Amniotic epithelial cell (primary cell): ENCODE measurements at regions not wholly inside any gene's neighbourhood (a gene's known extent, or its start where the extent isn't known, plus 50 kb on each side); places are given as distances from the start of the nearest gene placed in this dataset.

Experiments used
- DNase-seq: peaks from one replicate; pipeline ENCODE4 v3.0.0-alpha.2; 2010; ENCODE audit warnings: low read depth

- DNase-seq, result no peak
Observed at GRCh38 chr22:47612311-47612910, 850.0 kb downstream of the TBC1D22A start.

DNA sequence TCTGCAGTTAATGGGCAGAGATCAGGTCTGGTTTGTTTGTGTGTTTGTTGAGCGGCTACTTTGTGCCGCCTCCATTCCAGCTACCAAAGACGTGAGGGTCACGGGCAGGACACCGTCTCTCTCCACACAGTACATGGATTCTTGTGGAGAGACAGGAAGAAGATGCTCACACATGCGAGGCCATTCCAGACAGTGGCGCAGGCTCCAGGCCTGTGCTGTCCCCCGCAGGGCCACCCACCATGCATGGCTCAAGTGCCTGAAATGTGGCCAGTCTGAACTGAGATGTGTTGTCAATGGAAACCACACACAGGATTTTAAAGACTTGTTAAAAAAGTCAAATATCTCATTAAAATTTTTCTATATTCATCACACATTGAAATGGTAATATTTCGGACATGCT, 848.3 kb downstream of the TBC1D22A start:
- DNase-seq, result no peak

DNA sequence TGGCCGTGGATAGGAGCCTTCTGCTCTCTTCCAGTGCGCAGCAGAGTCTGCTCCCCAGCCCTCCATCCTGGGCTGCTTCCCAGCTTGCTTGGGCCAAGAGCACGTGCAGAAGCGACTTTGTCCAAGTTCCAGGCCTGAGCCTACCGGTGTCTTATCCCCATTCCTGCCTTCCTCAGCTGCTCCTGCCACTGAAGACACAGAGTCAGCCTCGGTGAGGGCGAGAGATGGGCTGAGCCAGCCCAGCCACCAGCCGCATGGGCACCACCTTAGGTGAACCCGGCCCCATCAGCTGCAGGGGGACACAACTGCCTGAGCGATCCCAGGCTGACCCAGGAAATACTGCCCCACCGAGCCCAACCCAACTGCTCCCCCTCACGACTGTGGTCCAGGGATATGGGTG, 847.8 kb downstream of the TBC1D22A start:
- DNase-seq, result no peak

DNA sequence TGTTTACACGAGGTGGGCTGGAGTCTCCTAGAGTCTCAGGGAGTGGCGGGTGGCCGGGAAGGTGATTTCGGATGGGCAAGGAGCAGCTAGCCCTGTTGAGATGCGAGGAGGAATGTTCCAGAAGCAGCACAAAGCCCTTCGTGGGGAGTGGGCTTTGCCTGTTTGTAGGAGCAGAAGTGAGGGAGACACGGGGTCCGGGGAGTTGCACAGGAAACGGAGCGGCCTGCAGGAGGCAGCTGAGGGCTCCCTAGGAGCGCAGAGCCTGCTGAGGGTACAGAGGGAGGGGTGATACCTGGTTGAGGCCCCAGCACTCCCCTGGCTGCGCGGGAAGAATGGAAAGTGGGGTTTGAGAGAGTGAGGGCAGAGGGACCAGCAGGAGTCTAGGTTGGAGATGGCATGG, 847.2 kb downstream of the TBC1D22A start:
- no peak for DNase-seq

GRCh38 chr22:47608421-47608820, 846.0 kb downstream of the TBC1D22A start:
- no peak for DNase-seq

GRCh38 chr22:47607486-47607885, 845.0 kb downstream of the TBC1D22A start:
- no peak for DNase-seq

DNA sequence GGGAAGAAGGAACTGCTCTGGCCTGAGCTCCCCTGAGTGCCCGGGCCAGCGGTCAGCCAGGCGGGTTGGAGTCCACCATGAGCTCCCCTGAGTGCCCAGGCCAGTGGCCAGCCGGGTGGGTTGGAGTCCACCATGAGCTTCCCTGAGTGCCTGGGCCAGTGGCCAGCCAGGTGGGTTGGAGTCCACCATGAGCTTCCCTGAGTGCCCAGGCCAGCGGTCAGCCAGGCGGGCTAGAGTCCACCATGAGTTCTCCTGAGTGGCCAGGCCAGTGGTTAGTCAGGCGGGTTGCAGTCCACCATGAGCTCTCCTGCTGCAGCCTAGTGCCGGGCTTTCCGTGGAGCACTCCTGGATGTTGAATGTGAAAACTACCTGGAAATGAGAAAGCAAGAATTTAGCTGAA, 844.0 kb downstream of the TBC1D22A start:
- no peak for DNase-seq

GRCh38 chr22:47605886-47606285, 843.4 kb downstream of the TBC1D22A start:
- DNase-seq, result no peak

DNA sequence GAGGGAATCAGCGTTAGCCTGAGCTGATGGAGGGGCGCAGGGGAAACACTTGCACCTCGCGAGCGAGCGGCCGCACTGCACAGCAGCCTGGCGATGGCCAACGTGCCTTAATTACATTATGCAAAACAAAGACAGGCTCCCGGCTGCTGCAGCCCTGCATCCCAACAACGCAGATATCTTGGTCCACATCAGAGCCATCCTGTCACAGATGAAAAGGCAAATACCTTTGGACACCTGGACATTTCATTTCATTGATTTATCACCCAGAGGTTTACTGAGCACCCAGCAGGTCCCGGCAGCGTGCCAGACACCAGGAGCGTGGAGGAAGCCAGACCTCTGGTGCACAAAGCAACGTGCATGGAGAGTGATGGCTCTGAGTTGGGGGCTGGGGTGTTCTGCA, 843.0 kb downstream of the TBC1D22A start:
- DNase-seq, result no peak

DNA sequence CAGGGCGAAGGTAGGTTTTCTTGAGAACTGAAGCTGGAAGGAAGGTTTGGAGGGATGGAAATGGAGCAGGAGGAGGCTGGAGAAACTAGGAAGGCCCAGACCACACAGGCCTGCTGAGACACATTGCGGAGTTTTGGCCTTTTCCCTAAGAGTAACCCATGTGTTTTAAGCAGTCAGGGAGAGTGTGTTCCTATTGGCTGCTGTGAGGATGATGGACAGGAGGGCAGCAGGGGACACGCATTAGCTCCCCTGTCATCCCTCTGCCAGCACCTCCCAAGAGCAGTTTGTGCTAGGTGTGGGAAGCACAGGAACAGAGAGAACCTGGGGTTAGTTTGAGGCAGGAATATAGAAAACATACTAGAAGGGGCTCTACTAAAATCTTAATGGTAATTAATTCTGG, 842.1 kb downstream of the TBC1D22A start:
- no peak for DNase-seq

DNA sequence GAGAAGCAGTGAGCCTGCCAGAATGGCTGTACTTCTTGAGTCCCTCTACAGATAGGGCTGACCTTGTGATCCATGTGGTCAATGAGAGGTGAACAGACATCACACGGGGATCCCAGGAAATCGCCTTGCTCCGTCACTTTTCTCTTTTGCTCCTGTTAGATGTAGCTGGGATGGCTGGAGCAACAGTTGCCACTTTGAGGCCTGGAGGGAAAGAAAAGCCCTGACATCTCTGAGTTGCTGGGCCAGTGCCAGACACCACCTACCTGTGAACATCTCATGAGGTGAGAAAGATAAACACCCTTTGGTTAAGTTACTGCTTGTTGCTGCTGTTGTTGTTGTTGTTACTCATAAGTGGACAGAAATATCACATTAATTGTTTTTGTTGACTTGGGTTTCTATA, 840.3 kb downstream of the TBC1D22A start:
- no peak for DNase-seq

DNA sequence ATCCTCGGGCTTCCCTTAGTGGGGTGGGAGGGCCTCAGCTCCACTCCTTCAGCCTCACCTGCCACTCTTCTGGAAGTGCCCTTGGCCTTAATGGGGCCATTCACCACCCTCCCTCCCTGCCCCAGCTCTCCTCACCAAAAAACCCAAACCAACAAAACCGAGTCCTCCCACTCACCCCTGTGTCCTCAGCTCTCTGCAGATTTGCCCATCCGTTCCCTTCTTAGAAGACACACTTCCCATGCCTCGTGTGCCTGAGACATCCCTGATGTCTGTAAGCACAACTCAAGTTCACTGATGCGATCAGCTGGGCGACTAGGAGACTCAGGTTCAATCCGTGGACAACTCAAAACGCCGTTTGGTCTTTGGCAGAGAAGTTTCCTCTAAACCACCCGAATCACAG, 839.2 kb downstream of the TBC1D22A start:
- no peak for DNase-seq

GRCh38 chr22:47600791-47601625, 838.6 kb downstream of the TBC1D22A start:
- DNase-seq, result no peak

GRCh38 chr22:47600281-47600680, 837.8 kb downstream of the TBC1D22A start:
- no peak for DNase-seq

GRCh38 chr22:47599753-47600152, 837.3 kb downstream of the TBC1D22A start:
- DNase-seq, result no peak

DNA sequence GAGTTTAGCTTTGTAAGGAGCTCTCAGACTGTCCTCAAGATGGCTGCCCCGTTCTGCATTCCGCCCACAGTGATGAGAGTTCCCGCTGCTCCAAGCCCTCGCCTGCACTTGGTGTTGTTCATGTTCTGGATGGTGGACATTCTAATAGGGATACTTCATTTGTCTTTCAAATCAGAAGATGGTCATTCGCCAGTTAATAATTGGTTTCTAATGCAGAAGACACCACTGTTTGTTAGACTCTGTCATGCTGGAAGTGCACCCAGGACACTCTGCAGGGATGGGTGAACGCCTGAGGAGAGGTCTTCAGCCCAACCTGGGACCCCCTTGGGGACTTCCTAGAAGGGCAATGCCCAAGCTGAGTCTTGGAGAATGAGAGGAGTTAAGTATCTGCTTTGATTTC, 836.4 kb downstream of the TBC1D22A start:
- DNase-seq, result no peak

DNA sequence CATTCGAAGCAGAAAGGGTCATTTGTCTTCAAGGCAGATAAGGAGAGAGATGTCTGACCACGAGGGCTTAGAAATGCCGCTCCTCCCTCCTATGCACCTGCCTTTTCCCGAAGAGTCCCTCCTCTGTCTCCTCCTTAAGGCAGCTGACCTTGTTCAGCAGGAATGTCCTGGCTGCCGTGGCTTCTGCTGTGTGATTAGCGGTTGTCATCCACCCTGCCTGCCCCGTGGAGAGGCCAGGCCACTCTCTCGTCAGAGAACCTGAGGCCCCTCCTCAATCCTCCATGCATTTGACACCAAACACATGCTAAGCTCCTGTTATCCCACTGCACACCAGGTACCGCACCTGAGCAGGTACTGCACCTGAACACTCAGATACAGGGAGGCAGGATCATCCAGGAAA, 834.6 kb downstream of the TBC1D22A start:
- DNase-seq, result no peak

DNA sequence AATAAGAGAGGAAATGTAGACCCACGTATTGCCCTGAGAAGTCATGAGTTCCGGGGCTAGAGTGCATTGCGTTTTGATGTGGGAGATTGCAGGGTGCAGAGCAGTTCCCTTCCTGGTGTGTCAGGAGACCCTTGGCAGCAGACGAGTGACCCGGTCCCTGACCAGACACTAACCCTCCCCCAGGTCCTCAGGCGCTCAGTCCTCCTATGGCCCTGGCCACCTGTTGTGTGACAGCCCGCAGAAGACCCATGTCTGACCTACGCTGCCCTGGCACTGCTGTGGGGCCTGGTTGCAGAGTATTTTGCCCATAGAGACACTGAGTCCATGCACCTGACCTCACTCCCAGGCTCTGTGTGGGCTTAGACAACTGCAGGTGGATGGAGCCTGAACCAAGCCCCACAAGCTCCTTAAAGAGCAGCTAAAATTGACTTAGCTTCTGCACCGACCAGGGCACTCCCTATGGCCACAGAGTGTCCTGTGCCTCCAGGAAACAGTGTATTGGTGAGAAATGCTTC, 833.8 kb downstream of the TBC1D22A start:
- no peak for DNase-seq

- DNase-seq, result no peak
Observed at GRCh38 chr22:47594836-47595521, 832.5 kb downstream of the TBC1D22A start.

GRCh38 chr22:47593911-47594311, 831.5 kb downstream of the TBC1D22A start:
- DNase-seq, result no peak

DNA sequence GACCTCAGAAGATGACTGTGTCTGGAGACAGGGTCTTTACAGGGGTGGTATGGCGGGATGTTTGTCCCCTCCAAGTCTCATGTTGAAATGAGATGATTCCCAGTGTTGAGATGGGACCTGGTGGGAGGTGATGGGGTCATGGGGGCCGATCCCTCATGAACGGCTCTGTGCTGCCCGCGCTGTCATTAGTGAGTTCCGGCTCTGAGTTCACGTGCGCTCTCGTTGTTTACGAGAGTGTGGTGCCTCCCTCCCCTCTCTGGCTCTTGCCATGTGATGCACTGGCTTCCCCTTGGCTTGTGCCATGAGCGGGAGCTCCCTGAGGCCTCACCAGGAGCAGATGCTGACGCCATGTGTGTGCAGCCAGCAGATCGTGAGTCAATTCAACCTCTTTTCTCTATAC, 830.8 kb downstream of the TBC1D22A start:
- DNase-seq, result no peak

GRCh38 chr22:47592791-47593190, 830.3 kb downstream of the TBC1D22A start:
- no peak for DNase-seq

DNA sequence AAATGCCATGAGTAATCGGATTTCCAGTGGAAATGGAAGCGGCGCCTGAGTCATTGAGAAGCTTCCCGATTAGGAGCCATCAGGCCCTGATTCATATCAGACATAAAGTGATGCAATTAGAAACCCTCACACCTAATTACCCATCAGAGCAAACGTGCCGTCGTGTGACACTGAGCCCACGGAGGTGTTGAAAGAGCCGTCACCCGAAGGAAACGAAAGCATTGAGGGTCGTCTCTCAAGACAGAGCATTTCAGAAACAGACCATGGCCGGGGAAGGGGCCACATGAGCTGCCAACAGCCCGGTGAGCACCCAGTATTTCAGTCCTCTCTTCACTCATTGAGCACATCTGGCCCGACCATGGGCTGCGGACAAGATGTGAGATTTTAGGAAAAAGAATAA, 829.3 kb downstream of the TBC1D22A start:
- DNase-seq, result no peak
